SU-DHL-6 (cell line): ENCODE measurements at regions not wholly inside any gene's neighbourhood (a gene's known extent, or its start where the extent isn't known, plus 50 kb on each side); places are given as distances from the start of the nearest gene placed in this dataset.

Source experiments
- EZH2phosphoT487 ChIP-seq: fragments of 200-600 bp; sonication (generic), shearing (Covaris generic); conservative IDR thresholded peaks from 2 replicates; pipeline ENCODE4 v1.6.1; 2018; ENCODE audit warnings: mild to moderate bottlenecking, antibody characterized with exemption, low read length, moderate library complexity, mixed read lengths
- TF ChIP-seq, protein P1 (sequence below): fragments of 200-600 bp; sonication (generic); IDR thresholded peaks from one replicate; pipeline ENCODE4 v1.5.1; 2017; ENCODE audit warnings: antibody characterized with exemption, mild to moderate bottlenecking, low read length, moderate library complexity; ENCODE audit not compliant: insufficient read depth, poor library complexity, severe bottlenecking

DNA sequence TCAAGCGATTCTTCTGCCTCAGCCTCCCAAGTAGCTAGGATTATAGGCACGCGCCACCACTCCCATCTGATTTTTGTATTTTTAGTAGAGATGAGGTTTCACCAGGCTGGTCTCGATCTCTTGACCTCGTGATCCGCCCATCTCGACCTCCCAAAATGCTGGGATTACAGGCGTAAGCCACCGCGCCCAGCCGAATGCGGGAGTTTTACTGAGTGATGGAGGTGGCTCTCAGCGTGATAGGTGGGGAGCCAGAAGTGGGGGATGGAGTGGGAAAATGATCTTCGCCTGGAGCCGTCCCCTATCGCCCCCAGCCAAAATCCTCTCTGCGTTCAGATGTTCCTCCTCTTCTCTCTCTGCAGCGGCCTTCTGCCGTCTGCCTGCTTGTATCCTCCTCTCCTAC is 348.4 kb upstream of the NPSR1 start:
- TF ChIP-seq, protein P1, sequence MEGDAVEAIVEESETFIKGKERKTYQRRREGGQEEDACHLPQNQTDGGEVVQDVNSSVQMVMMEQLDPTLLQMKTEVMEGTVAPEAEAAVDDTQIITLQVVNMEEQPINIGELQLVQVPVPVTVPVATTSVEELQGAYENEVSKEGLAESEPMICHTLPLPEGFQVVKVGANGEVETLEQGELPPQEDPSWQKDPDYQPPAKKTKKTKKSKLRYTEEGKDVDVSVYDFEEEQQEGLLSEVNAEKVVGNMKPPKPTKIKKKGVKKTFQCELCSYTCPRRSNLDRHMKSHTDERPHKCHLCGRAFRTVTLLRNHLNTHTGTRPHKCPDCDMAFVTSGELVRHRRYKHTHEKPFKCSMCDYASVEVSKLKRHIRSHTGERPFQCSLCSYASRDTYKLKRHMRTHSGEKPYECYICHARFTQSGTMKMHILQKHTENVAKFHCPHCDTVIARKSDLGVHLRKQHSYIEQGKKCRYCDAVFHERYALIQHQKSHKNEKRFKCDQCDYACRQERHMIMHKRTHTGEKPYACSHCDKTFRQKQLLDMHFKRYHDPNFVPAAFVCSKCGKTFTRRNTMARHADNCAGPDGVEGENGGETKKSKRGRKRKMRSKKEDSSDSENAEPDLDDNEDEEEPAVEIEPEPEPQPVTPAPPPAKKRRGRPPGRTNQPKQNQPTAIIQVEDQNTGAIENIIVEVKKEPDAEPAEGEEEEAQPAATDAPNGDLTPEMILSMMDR = no peak
- no peak for TF ChIP-seq EZH2phosphoT487
